Astrocyte (in vitro differentiated cells and primary cell): ENCODE measurements at regions not wholly inside any gene's neighbourhood (a gene's known extent, or its start where the extent isn't known, plus 50 kb on each side); places are given as distances from the start of the nearest gene placed in this dataset.

Source experiments
- DNase-seq: peaks from one replicate; pipeline ENCODE4 v3.0.0-alpha.2; 2010; ENCODE audit warnings: low read depth
- FAIRE-seq: peaks from 2 replicates; lab custom pipeline; 2011; peaks lifted over from hg19 to GRCh38; lab: Jason Lieb, UNC
- H2AFZ ChIP-seq: 2 replicates; pipeline ENCODE4 v1.6.0; 2012; ENCODE audit warnings: low read depth, low read length, inconsistent platforms
- H3K27ac ChIP-seq: 2 replicates; pipeline ENCODE4 v1.5.1; 2011; ENCODE audit warnings: low read depth, low read length, inconsistent platforms
- H3K27me3 ChIP-seq: 2 replicates; pipeline ENCODE4 v1.6.0; 2011; ENCODE audit warnings: low read length, inconsistent platforms; ENCODE audit not compliant: insufficient read depth
- H3K36me3 ChIP-seq: 2 replicates; pipeline ENCODE4 v1.5.1; 2011; ENCODE audit warnings: low read length, inconsistent platforms; ENCODE audit not compliant: insufficient read depth
- H3K4me1 ChIP-seq: 2 replicates; pipeline ENCODE4 v1.5.1; 2011; ENCODE audit warnings: low read length, inconsistent platforms; ENCODE audit not compliant: insufficient read depth
- H3K4me2 ChIP-seq: 2 replicates; pipeline ENCODE4 v1.6.0; 2012; ENCODE audit warnings: low read length, inconsistent platforms
- H3K4me3 ChIP-seq: 2 replicates; pipeline ENCODE4 v1.5.1; 2011; ENCODE audit warnings: low read depth, mild to moderate bottlenecking, low read length, inconsistent platforms; ENCODE audit not compliant: insufficient read depth
- H3K79me2 ChIP-seq: 2 replicates; pipeline ENCODE4 v1.6.0; 2012; ENCODE audit warnings: mild to moderate bottlenecking, low read length, inconsistent platforms; ENCODE audit not compliant: insufficient read depth
- H3K9ac ChIP-seq: 2 replicates; pipeline ENCODE4 v1.6.0; 2012; ENCODE audit warnings: mild to moderate bottlenecking, low read length, inconsistent platforms
- H3K9me3 ChIP-seq: 2 replicates; pipeline ENCODE4 v1.5.1; 2012; ENCODE audit warnings: low read depth, mild to moderate bottlenecking, low read length, inconsistent platforms; ENCODE audit not compliant: insufficient read depth
- H4K20me1 ChIP-seq: 2 replicates; pipeline ENCODE4 v1.6.0; 2012; ENCODE audit warnings: low read length, inconsistent platforms; ENCODE audit not compliant: insufficient read depth
- H3K27ac Mint-ChIP-seq: one replicate; pipeline ENCODE4 v1.8.0; 2021; ENCODE audit warnings: mild to moderate bottlenecking, mixed read lengths; ENCODE audit not compliant: unreplicated experiment
- H3K27me3 Mint-ChIP-seq: one replicate; pipeline ENCODE4 v1.8.0; 2021; ENCODE audit warnings: low read depth, mixed read lengths; ENCODE audit not compliant: unreplicated experiment
- H3K36me3 Mint-ChIP-seq: one replicate; pipeline ENCODE4 v1.8.0; 2021; ENCODE audit warnings: low read depth, mixed read lengths; ENCODE audit not compliant: unreplicated experiment
- H3K4me1 Mint-ChIP-seq: one replicate; pipeline ENCODE4 v1.8.0; 2021; ENCODE audit warnings: low read depth, mixed read lengths; ENCODE audit not compliant: unreplicated experiment
- H3K4me3 Mint-ChIP-seq: one replicate; pipeline ENCODE4 v1.8.0; 2021; ENCODE audit warnings: mild to moderate bottlenecking, moderate library complexity, mixed read lengths; ENCODE audit not compliant: unreplicated experiment
- H3K9me3 Mint-ChIP-seq: one replicate; pipeline ENCODE4 v1.8.0; 2021; ENCODE audit warnings: mild to moderate bottlenecking, mixed read lengths; ENCODE audit not compliant: unreplicated experiment
- CTCF ChIP-seq: IDR thresholded peaks from 2 replicates; pipeline ENCODE4 v1.5.1; 2011; ENCODE audit warnings: low read depth, mild to moderate bottlenecking, inconsistent platforms, low read length, moderate library complexity; ENCODE audit not compliant: insufficient read depth
- EZH2 ChIP-seq: IDR thresholded peaks from 2 replicates; pipeline ENCODE4 v1.6.1; 2012; ENCODE audit warnings: mild to moderate bottlenecking, low read length, inconsistent platforms; ENCODE audit not compliant: insufficient read depth

- no peaks in the 10 kb centered on the region for H4K20me1 ChIP-seq
- no peaks in the 10 kb centered on the region for H3K4me1 ChIP-seq
- H3K27ac Mint-ChIP-seq: no peak overlapping the region
- H3K9me3 Mint-ChIP-seq: no peaks in the 10 kb centered on the region
- no peaks in the 10 kb centered on the region for H3K9me3 ChIP-seq
- H3K9ac ChIP-seq: no peak overlapping the region
- no peaks in the 10 kb centered on the region for H3K27me3 Mint-ChIP-seq
- no peaks in the 10 kb centered on the region for H3K4me1 Mint-ChIP-seq
- no peaks in the 10 kb centered on the region for H3K36me3 ChIP-seq
- no peaks in the 10 kb centered on the region for H3K79me2 ChIP-seq
- H3K4me2 ChIP-seq: no peak overlapping the region
- H3K36me3 Mint-ChIP-seq: no peaks in the 10 kb centered on the region
- FAIRE-seq (no peak), DNase-seq (no peak)
- no peaks in the 10 kb centered on the region for H3K27me3 ChIP-seq
- no peak overlapping the region for H3K4me3 ChIP-seq
- H3K4me3 Mint-ChIP-seq: no peak overlapping the region
- no peak overlapping the region for H2AFZ ChIP-seq
- TF ChIP-seq CTCF (no peak), EZH2 (no peak)
- H3K27ac ChIP-seq: no peak overlapping the region
Measured at GRCh38 chr2:78549766-78550165, 475.7 kb upstream of the REG3G start.

GRCh38 chr2:78553866-78554647 is 471.4 kb upstream of the REG3G start:
- DNase-seq (no peak), FAIRE-seq (no peak)
- Histone ChIP-seq H3K79me2 (no peaks in the 10 kb centered on the region), H3K36me3 (no peaks in the 10 kb centered on the region), H3K4me3 (no peak overlapping the region), H3K9me3 (no peaks in the 10 kb centered on the region), H3K4me2 (no peak overlapping the region), H4K20me1 (no peaks in the 10 kb centered on the region), H2AFZ (no peak overlapping the region), H3K4me1 (no peaks in the 10 kb centered on the region), H3K9ac (no peak overlapping the region), H3K27me3 (no peaks in the 10 kb centered on the region), H3K27ac (no peak overlapping the region)
- H3K4me1 Mint-ChIP-seq: no peaks in the 10 kb centered on the region
- H3K36me3 Mint-ChIP-seq: no peaks in the 10 kb centered on the region
- no peaks in the 10 kb centered on the region for H3K9me3 Mint-ChIP-seq
- H3K4me3 Mint-ChIP-seq: no peak overlapping the region
- H3K27me3 Mint-ChIP-seq: no peaks in the 10 kb centered on the region
- TF ChIP-seq CTCF: no peak
- TF ChIP-seq EZH2: no peak
- H3K27ac Mint-ChIP-seq: no peak overlapping the region

- no peak overlapping the region for H3K4me3 ChIP-seq
- no peaks in the 10 kb centered on the region for H3K9me3 Mint-ChIP-seq
- no peaks in the 10 kb centered on the region for H3K9me3 ChIP-seq
- H3K9ac ChIP-seq: no peak overlapping the region
- H3K27me3 Mint-ChIP-seq: no peaks in the 10 kb centered on the region
- no peaks in the 10 kb centered on the region for H3K27me3 ChIP-seq
- H3K27ac Mint-ChIP-seq: no peak overlapping the region
- no peaks in the 10 kb centered on the region for H3K79me2 ChIP-seq
- FAIRE-seq (no peak), DNase-seq (no peak)
- H3K4me2 ChIP-seq: no peak overlapping the region
- no peaks in the 10 kb centered on the region for H3K36me3 Mint-ChIP-seq
- no peak overlapping the region for H2AFZ ChIP-seq
- TF ChIP-seq EZH2 (no peak), CTCF (no peak)
- H3K27ac ChIP-seq: no peak overlapping the region
- no peaks in the 10 kb centered on the region for H4K20me1 ChIP-seq
- no peak overlapping the region for H3K4me3 Mint-ChIP-seq
- no peaks in the 10 kb centered on the region for H3K4me1 ChIP-seq
- H3K36me3 ChIP-seq: no peaks in the 10 kb centered on the region
- H3K4me1 Mint-ChIP-seq: no peaks in the 10 kb centered on the region
Measured at GRCh38 chr2:78561876-78562275, 463.6 kb upstream of the REG3G start.
